ENCODE measurements at regions not wholly inside any gene's neighbourhood (a gene's known extent, or its start where the extent isn't known, plus 50 kb on each side); places are given as distances from the start of the nearest gene placed in this dataset.
A peak's percentile ranks its signal among the peaks of the same experiment; 100 is the strongest.
"Not testable (repeated sequence)": the region's sequence is repeated elsewhere in the genome, so short reads cannot be mapped to it uniquely, and the experiment has no call there.

DNA sequence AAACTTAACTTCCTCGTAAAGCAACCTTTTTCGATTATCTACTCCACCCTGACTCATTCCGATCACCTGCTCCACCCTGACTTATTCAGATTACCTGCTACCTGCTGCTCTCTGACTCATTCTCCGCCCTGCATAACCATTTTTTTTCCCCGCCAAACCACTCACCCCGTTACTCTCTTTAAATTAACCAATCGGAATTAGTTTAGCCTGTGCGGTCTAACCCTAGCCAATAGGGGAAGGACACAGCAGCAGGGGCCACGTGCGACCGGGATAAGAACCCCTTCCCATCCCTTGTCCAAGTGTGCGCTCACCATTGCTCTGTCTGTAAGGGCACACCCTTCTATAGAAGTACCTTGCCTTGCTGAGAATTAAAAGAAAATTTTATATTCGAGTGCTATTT, 75.5 kb upstream of the UBASH3B start:
- H3K79me2 ChIP-seq (ENCODE audit: control insufficient read depth in 1 of 2, insufficient read depth in 2 of 2, low read length in 2 of 2); H4K5ac ChIP-seq (ENCODE audit: insufficient read length, low read depth, low read length); H4K8ac ChIP-seq (ENCODE audit: extremely low read depth, insufficient read depth, low read length); H3K4me1 ChIP-seq (replicated peaks in 1 of 4; ENCODE audit: control insufficient read depth in 3 of 4, insufficient read depth in 4 of 4, low read length in 3 of 4); H3K36me3 ChIP-seq (ENCODE audit: control insufficient read depth in 2 of 4, insufficient read depth in 4 of 4, low read length in 3 of 4); H2AK5ac ChIP-seq (ENCODE audit: low read depth, low read length); H3K23ac ChIP-seq (ENCODE audit: insufficient read length); H2BK12ac ChIP-seq (ENCODE audit: low read depth, low read length); H3K4ac ChIP-seq (replicated peaks; ENCODE audit: insufficient read length, low read depth, low read length); H2BK20ac ChIP-seq (ENCODE audit: low read length); H2BK120ac ChIP-seq (replicated peaks; ENCODE audit: low read depth, low read length); H3K27me3 ChIP-seq (replicated peaks in 1 of 4; ENCODE audit: control insufficient read depth in 3 of 4, extremely low read depth in 1 of 4, insufficient read depth in 3 of 4, low read length in 3 of 4); H3K14ac ChIP-seq (ENCODE audit: insufficient read length); H3K27ac ChIP-seq (ENCODE audit: low read depth, low read length); H3K9ac ChIP-seq (replicated peaks in 1 of 4; ENCODE audit: extremely low read depth in 1 of 4, low read depth in 3 of 4, low read length in 3 of 4); H2BK15ac ChIP-seq (ENCODE audit: low read length); H3K23me2 ChIP-seq (ENCODE audit: low read depth, low read length); H3K79me1 ChIP-seq (ENCODE audit: low read depth, low read length); H4K20me1 ChIP-seq (replicated peaks in 1 of 2; ENCODE audit: control insufficient read depth in 1 of 2, insufficient read depth in 2 of 2, low read length in 2 of 2); H4K91ac ChIP-seq (replicated peaks; ENCODE audit: insufficient read length, low read length); H2BK5ac ChIP-seq (ENCODE audit: low read depth, low read length); FAIRE-seq; POLR2A ChIA-PET (ENCODE audit: partially characterized antibody); H3K56ac ChIP-seq (replicated peaks; ENCODE audit: insufficient read length, low read depth, low read length); H3K18ac ChIP-seq (ENCODE audit: extremely low read depth, low read length): not testable (repeated sequence)
- Histone ChIP-seq H3K4me3 (ENCODE audit: extremely low read depth in 1 of 4, insufficient read depth in 2 of 4, low read depth in 3 of 4, low read length in 4 of 4) (peak overlapping the region in 3 of 4 experiments; percentile 7 to 52 (median 22); a peak in 4 of 8 replicates), H3K4me2 (ENCODE audit: insufficient read depth in 1 of 2, low read depth in 2 of 2, low read length in 2 of 2) (peak overlapping the region; percentile 4 to 73; a peak in 3 of 4 replicates), H2AFZ (ENCODE audit: low read length) (0 out of 2 replicates have a peak overlapping the region, but pooled peaks have one; percentile 31), H3K9me3 (ENCODE audit: insufficient read depth in 2 of 2, low read depth in 1 of 2, low read length in 1 of 2) (peaks cover 8 to 12% of the 10 kb centered on the region in 2 experiments)
- 39% methylated on average over 13 of the region's 13 CpGs; no CpG with 5 or more reads in 1 of the 2 experiments for WGBS, 2 experiments (ENCODE audit: extremely low coverage in 1 of 2, insufficient coverage in 1 of 2, insufficient read length in 1 of 2, insufficient replicate concordance in 2 of 2, low coverage in 1 of 2, low lambda C conversion rate in 2 of 2, missing lambda C conversion rate in 1 of 2)
- peak in 1 of 2 experiments; percentile 55 for DNase-seq (ENCODE audit: low read depth in 1 of 2, low spot score in 2 of 2)
- TF ChIP-seq, protein P1, sequence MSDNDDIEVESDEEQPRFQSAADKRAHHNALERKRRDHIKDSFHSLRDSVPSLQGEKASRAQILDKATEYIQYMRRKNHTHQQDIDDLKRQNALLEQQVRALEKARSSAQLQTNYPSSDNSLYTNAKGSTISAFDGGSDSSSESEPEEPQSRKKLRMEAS (IDR thresholded peaks at IDR 0.05) = peak; percentile 31; the same call in 1 of the 2 replicates
- peak; percentile 70; the same call in 1 of the 2 replicates for TF ChIP-seq JUND (IDR thresholded peaks at IDR 0.05; ENCODE audit: low read length)
- CTCF ChIA-PET (ENCODE audit: partially characterized antibody) = interaction anchor here (0.6 to 2.8 kb wide), 17 partner anchors 9 to 924 kb away, joined by 3 to 13 read pairs (median 6); no protein-coding TSS in a partner anchor

Measured in H1 (cell line).